ENCODE measurements at regions not wholly inside any gene's neighbourhood (a gene's known extent, or its start where the extent isn't known, plus 50 kb on each side); places are given as distances from the start of the nearest gene placed in this dataset.

- TF ChIP-seq POLR2A (IDR thresholded peaks at IDR 0.05) (no peak), CTCF (IDR thresholded peaks at IDR 0.05) (no peak)
These were observed 95.9 kb downstream of the RFC3 start for GRCh38 chr13:33913829-33914228.

Measured in thyroid gland (tissue), 4 donors.